Suprapubic skin (tissue), 3 donors: ENCODE measurements at regions not wholly inside any gene's neighbourhood (a gene's known extent, or its start where the extent isn't known, plus 50 kb on each side); places are given as distances from the start of the nearest gene placed in this dataset.

Source experiments
- POLR2A ChIP-seq, 2 donors: fragments of 450-650 bp; IDR thresholded peaks; one replicate each; pipeline ENCODE4 v1.6.1; 2017; ENCODE audit warnings: antibody characterized with exemption in 2 of 2, mild to moderate bottlenecking in 2 of 2, moderate library complexity in 2 of 2
- TF ChIP-seq, protein P1 (sequence below), 2 donors: fragments of 200-600 bp in 1 of 2; fragments of 450-650 bp in 1 of 2; sonication (generic) in 1 of 2; IDR thresholded peaks; one replicate each; pipeline ENCODE4 v1.5.1; 2016 to 2019; ENCODE audit warnings: antibody characterized with exemption in 2 of 2, mild to moderate bottlenecking in 1 of 2, moderate library complexity in 1 of 2

DNA sequence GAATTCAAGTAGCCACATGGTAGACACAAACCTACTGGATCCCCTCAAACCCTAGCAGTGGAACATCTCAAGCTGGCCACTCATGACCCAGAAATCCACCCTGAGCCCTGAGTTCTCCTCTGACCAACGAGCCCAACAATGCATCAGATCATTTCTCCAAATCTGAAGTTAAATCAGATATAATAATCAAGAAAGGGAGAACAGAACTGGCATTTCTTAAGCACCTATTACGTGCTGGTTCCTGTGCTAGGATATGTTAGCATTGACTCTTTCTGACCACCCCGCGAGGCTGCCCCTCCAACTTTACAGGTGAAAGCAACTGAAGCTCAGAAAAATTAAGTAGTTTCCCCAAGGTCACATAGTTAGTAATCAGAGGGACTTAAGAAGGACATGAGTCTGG, 51.5 kb upstream of the CCDC174 start:
- TF ChIP-seq, protein P1, sequence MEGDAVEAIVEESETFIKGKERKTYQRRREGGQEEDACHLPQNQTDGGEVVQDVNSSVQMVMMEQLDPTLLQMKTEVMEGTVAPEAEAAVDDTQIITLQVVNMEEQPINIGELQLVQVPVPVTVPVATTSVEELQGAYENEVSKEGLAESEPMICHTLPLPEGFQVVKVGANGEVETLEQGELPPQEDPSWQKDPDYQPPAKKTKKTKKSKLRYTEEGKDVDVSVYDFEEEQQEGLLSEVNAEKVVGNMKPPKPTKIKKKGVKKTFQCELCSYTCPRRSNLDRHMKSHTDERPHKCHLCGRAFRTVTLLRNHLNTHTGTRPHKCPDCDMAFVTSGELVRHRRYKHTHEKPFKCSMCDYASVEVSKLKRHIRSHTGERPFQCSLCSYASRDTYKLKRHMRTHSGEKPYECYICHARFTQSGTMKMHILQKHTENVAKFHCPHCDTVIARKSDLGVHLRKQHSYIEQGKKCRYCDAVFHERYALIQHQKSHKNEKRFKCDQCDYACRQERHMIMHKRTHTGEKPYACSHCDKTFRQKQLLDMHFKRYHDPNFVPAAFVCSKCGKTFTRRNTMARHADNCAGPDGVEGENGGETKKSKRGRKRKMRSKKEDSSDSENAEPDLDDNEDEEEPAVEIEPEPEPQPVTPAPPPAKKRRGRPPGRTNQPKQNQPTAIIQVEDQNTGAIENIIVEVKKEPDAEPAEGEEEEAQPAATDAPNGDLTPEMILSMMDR (IDR thresholded peaks at IDR 0.05), result no peak
- no peak for TF ChIP-seq POLR2A (IDR thresholded peaks at IDR 0.05)
